Fibroblast of skin of right biceps (primary cell): ENCODE measurements at regions not wholly inside any gene's neighbourhood (a gene's known extent, or its start where the extent isn't known, plus 50 kb on each side); places are given as distances from the start of the nearest gene placed in this dataset.

ENCODE experiments used
- DNase-seq: peaks from one replicate; pipeline ENCODE4 v3.0.0-alpha.2; 2013

GRCh38 chr6:47360388-47360787 is 50.7 kb upstream of the TNFRSF21 start:
- DNase-seq, result no peak

- no peak for DNase-seq
These were observed 53.3 kb upstream of the TNFRSF21 start for GRCh38 chr6:47362857-47363461.

GRCh38 chr6:47363736-47364135 is 54.0 kb upstream of the TNFRSF21 start:
- DNase-seq, result no peak

GRCh38 chr6:47366335-47366890 is 56.7 kb upstream of the TNFRSF21 start:
- no peak for DNase-seq

GRCh38 chr6:47371139-47371869 is 61.6 kb upstream of the TNFRSF21 start:
- no peak for DNase-seq

- DNase-seq, result no peak
These were observed 62.2 kb upstream of the TNFRSF21 start for GRCh38 chr6:47371870-47372255.

- no peak for DNase-seq
These were observed 62.6 kb upstream of the TNFRSF21 start for GRCh38 chr6:47372318-47372717.

GRCh38 chr6:47375426-47375825 is 65.7 kb upstream of the TNFRSF21 start:
- DNase-seq, result no peak

GRCh38 chr6:47376930-47377329 is 67.2 kb upstream of the TNFRSF21 start:
- DNase-seq, result no peak

- no peak for DNase-seq
These were observed 68.3 kb upstream of the TNFRSF21 start for GRCh38 chr6:47377971-47378370.

GRCh38 chr6:47379328-47379727 is 69.6 kb upstream of the TNFRSF21 start:
- DNase-seq, result no peak

- no peak for DNase-seq
These were observed 70.5 kb upstream of the TNFRSF21 start for GRCh38 chr6:47380251-47380650.

- DNase-seq, result no peak
These were observed 71.3 kb upstream of the TNFRSF21 start for GRCh38 chr6:47381036-47381435.

- no peak for DNase-seq
These were observed 73.7 kb upstream of the TNFRSF21 start for GRCh38 chr6:47383360-47383759.

GRCh38 chr6:47391675-47392074 is 82.0 kb upstream of the TNFRSF21 start:
- DNase-seq, result no peak

- no peak for DNase-seq
These were observed 82.5 kb upstream of the TNFRSF21 start for GRCh38 chr6:47392251-47392650.

- DNase-seq, result no peak
These were observed 81.1 kb upstream of the CD2AP start for GRCh38 chr6:47396401-47397069.

GRCh38 chr6:47400581-47400980 is 77.0 kb upstream of the CD2AP start:
- DNase-seq, result no peak

- DNase-seq, result no peak
These were observed 75.5 kb upstream of the CD2AP start for GRCh38 chr6:47402081-47402480.

GRCh38 chr6:47403056-47403455 is 74.5 kb upstream of the CD2AP start:
- no peak for DNase-seq

GRCh38 chr6:47403801-47404200 is 73.8 kb upstream of the CD2AP start:
- no peak for DNase-seq

- no peak for DNase-seq
These were observed 73.2 kb upstream of the CD2AP start for GRCh38 chr6:47404435-47404834.

GRCh38 chr6:47405273-47405672 is 72.3 kb upstream of the CD2AP start:
- DNase-seq, result no peak
